ENCODE measurements at regions not wholly inside any gene's neighbourhood (a gene's known extent, or its start where the extent isn't known, plus 50 kb on each side); places are given as distances from the start of the nearest gene placed in this dataset.

GRCh38 chr2:21269382-21269781, 145.6 kb downstream of the TDRD15 start:
- no peak for TF ChIP-seq CTCF (IDR thresholded peaks at IDR 0.05)
- TF ChIP-seq EZH2phosphoT487 (IDR thresholded peaks at IDR 0.05), result no peak
- TF ChIP-seq EZH2 (IDR thresholded peaks at IDR 0.05), result no peak
